ENCODE measurements at regions not wholly inside any gene's neighbourhood (a gene's known extent, or its start where the extent isn't known, plus 50 kb on each side); places are given as distances from the start of the nearest gene placed in this dataset.

DNA sequence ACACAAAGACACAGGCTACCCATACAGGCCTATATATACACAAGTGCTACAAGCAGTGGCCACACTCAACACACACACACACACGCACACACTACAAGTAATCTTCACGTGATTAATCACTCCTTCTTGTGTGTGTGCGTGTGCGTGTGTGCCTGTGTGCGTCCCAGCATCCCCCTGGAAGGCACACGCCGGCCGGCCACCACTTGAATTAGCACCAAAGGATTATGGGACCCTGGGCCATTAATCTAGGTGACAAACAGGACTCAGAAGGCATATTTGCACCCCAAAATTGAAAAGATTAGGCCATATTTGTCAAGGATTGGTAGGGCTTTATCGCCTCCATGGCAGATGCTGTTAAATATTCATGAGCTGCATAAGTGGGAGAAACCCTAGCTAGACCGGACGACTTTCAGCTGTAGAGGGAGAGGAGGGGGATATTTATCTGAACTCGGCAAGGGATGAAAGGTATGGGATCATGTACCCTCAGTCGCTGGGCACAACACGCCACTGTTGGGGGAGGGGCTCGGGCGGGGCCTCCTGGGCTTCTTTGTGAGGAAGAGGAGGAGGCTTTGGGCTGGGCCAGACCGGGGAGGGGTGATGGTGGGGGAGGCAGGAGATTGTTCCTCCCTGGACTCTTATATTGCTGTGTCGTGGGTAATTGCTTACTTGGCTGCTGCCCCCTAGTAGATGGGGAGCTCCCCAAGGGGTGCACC, 89.6 kb upstream of the LHX5 start:
- DNase-seq (ENCODE audit: low read depth), result no peak
- TF ChIP-seq, protein P1, sequence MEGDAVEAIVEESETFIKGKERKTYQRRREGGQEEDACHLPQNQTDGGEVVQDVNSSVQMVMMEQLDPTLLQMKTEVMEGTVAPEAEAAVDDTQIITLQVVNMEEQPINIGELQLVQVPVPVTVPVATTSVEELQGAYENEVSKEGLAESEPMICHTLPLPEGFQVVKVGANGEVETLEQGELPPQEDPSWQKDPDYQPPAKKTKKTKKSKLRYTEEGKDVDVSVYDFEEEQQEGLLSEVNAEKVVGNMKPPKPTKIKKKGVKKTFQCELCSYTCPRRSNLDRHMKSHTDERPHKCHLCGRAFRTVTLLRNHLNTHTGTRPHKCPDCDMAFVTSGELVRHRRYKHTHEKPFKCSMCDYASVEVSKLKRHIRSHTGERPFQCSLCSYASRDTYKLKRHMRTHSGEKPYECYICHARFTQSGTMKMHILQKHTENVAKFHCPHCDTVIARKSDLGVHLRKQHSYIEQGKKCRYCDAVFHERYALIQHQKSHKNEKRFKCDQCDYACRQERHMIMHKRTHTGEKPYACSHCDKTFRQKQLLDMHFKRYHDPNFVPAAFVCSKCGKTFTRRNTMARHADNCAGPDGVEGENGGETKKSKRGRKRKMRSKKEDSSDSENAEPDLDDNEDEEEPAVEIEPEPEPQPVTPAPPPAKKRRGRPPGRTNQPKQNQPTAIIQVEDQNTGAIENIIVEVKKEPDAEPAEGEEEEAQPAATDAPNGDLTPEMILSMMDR (conservative IDR thresholded peaks at IDR 0.05; ENCODE audit: control insufficient read depth, insufficient read depth, low read depth, low read length), result no peak

DNA sequence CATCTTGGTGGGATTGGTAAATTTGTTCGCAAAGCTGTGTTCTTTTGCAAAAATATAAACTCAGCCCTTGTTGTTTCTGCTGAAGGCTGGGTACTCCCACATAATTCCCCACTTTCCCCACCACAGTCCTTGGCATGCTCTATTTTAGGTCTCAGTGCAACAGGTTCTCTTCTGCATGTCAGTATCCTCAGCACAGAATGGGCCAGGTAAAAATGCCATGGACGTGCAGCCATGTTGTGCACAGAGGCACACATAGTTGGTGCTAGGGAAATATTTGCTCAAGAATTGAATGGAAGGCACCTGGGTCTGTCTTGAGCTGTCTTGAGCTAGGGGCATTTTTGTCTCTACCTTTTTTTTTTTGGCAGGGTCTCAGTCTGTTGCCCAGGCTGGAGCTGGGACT, 87.8 kb upstream of the LHX5 start:
- TF ChIP-seq, protein P1 (conservative IDR thresholded peaks at IDR 0.05; ENCODE audit: control insufficient read depth, insufficient read depth, low read depth, low read length), result no peak
- no peak for DNase-seq (ENCODE audit: low read depth)
- no peak overlapping the region for H3K4me3 ChIP-seq (ENCODE audit: control insufficient read depth, low read depth, low read length)

More for the DNA sequence above, 89.6 kb upstream of the LHX5 start:
- no peak overlapping the region for H3K4me3 ChIP-seq (ENCODE audit: control insufficient read depth, low read depth, low read length)

DNA sequence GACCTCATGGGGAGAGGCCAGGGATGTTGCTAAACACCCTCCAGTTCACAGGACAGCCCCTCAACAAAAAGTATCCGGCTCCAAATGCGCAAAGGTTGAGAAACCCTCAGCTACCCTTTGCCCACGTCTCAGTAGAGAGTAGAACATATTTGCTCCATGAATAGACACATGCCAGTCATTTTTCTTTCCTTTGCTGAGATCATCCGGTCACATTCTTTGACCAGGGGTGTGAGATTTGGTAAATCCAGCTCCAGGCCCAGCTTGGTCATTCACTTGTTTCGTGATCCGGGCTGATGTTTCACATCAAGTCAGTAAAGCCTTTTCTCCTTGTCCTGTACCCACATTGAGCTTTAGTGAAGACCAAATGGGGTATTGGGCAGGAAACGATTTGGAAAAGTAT, 83.6 kb upstream of the LHX5 start:
- TF ChIP-seq, protein P1 (conservative IDR thresholded peaks at IDR 0.05; ENCODE audit: control insufficient read depth, insufficient read depth, low read depth, low read length), result no peak
- DNase-seq (ENCODE audit: low read depth), result no peak
- H3K4me3 ChIP-seq (ENCODE audit: control insufficient read depth, low read depth, low read length), result no peak overlapping the region

DNA sequence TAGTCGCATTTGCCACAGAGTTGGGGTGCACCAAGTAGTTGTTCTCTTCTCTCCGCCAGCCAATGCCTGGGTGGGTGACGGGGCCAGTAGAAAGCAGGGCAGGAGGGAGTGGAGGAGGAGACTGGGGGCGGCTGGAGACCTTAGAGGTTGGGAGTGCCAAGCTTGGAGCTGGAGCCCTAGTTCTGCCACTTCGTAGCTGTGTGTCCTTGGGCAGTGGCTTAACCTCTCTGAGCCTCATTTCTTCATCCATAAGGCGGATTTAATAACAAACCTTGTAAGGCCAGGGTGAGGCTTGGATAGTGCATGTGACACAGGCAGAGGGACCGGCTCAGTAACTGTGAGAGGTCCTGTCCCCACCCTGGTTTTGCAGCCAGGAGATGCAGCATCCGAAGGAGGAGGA, 81.1 kb upstream of the LHX5 start:
- TF ChIP-seq, protein P1 (conservative IDR thresholded peaks at IDR 0.05; ENCODE audit: control insufficient read depth, insufficient read depth, low read depth, low read length), result no peak

DNA sequence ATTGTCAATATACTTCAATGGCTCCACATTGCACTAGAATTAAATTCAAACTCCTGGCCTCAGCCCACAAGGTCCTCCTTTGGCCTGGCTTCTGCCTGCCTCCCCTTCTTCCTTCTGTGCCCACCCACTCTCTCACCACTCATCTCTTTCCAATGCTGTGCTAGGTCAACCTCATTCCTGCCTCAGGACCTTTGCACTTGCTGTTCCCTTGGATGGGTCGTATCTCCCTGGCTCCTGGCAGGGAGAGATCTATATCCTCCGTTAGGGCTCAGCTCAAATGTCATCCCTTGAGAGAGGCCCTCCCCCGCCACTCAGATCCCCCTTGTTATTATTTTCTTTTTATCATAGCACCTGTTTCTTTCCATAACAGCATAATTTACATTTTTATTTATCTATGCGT, 79.9 kb upstream of the LHX5 start:
- H3K4me3 ChIP-seq (ENCODE audit: control insufficient read depth, low read depth, low read length), result no peak overlapping the region
- no peak for DNase-seq (ENCODE audit: low read depth)
- TF ChIP-seq, protein P1 (conservative IDR thresholded peaks at IDR 0.05; ENCODE audit: control insufficient read depth, insufficient read depth, low read depth, low read length), result no peak

More for the DNA sequence above, 81.1 kb upstream of the LHX5 start:
- no peak for DNase-seq (ENCODE audit: low read depth)
- H3K4me3 ChIP-seq (ENCODE audit: control insufficient read depth, low read depth, low read length), result no peak overlapping the region

DNA sequence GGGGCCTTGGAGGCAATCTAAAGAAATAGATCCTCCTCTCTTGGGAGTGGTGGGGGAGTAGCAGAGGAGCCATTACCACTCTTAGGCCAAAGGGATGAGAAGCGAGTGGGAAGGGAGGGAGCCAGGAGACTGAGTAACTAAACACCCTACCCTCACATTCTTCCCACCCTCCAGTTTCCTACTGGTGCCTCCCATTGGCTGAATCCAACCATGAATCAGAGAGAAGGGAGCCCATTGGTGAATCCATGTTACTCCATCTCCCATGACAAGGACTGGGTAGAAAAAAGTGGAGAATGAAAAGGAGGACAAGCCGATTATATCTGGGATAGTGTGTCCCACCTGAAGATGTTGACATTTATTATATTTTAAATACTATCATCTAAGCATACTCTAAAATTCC, 76.8 kb upstream of the LHX5 start:
- H3K4me3 ChIP-seq (ENCODE audit: control insufficient read depth, low read depth, low read length), result no peak overlapping the region
- no peak for DNase-seq (ENCODE audit: low read depth)
- TF ChIP-seq, protein P1 (conservative IDR thresholded peaks at IDR 0.05; ENCODE audit: control insufficient read depth, insufficient read depth, low read depth, low read length), result no peak

Data from fibroblast of mammary gland (primary cell).